ENCODE measurements at regions not wholly inside any gene's neighbourhood (a gene's known extent, or its start where the extent isn't known, plus 50 kb on each side); places are given as distances from the start of the nearest gene placed in this dataset.
"Not testable (repeated sequence)": the region's sequence is repeated elsewhere in the genome, so short reads cannot be mapped to it uniquely, and the experiment has no call there.

GRCh38 chr2:238703436-238703835, 144.4 kb upstream of the TWIST2 start:
- DNase-seq: no peak

GRCh38 chr2:238704471-238705225, 143.2 kb upstream of the TWIST2 start:
- DNase-seq: no peak

DNA sequence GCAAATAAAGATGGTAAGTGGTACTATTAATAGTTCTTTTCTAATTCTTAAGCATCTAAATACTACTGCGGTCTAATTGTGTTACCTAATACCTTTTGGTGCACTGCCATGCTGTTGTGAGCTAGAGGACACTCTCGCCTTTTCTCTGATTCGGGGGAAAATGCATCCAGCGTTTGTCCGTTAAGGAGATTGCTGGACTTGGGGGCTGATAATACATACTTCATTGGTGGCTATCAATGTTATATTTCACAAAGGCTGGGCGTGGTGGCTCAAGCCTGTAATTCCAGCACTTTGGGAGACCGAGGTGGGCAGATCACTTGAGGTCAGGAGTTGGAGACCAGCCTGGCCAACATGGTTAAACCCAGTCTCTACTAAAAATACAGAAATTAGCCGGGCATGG, 141.7 kb upstream of the TWIST2 start:
- DNase-seq: no peak

DNA sequence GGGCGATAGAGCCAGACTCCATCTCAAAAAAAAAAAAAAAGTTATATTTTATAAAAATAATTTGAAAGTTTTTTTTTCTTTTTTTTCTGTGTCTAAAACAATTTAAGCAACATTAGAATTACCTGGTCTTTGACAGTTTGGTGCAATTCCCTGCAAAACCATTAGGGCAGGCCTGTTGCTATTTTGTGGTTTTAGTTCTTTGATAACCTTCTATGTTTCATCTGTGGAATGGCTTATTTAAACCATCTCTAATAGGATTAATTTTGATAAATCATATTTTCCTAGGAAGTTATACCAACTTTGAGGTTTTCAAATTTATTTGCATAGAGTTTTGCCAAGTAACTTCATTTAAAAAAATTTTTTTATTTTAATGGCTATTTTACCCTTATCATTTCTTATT, 141.2 kb upstream of the TWIST2 start:
- no peak for DNase-seq

DNA sequence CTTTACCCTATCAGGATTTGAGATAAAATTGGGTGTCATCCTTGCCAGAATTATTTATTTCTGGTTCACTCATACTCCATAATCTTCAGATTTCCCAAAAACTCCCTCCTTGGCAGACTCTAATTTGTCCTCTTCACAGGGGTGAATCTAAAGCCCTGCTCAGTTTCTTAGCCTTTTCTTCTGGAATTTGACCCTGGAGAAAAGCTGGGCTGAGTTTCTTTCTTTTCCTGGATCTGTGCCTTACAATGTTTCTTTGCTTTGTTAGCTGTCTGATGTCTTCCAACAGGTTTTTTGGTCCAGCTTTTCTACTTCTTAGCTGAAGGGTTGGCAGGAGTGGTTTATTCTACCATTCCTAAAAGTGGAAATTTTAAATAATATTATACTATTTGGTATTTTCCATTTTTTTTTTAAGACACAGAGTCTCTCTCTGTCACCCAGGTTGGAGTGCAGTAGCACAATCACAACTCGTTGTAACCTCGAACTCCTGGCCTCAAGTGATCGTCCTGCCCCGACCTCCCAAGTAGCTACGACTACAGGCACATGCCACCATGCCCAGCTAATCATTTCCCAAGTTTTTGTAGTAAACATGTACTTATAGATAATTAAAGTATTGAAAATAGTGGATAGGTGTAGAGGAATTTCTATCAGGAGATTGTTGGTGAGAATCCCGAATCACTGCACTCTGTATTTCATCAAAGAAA, 138.4 kb upstream of the TWIST2 start:
- no peak for DNase-seq

- no peak for DNase-seq
These were observed 137.7 kb upstream of the TWIST2 start for GRCh38 chr2:238710032-238710735.

- DNase-seq: no peak
These were observed 137.1 kb upstream of the TWIST2 start for GRCh38 chr2:238710787-238711186.

DNA sequence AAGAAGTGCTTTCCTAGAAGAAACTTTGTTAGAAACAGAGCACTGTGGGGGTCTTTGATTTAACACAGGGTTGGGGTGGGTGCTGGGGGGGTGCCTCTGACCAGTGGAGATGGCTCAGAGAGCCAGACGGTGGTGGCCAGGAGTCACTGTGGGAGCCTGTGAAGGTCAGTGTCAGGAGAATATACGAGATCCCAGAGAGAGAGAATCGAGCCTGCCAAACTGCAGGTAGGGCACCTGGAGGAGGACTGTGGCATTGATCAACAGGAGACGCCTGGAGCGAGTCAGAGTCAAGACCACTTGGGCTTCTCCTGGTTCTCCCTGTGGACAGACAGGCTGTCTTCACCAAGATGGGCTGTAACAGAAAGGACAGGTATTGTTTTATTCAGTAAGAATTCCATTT, 136.5 kb upstream of the TWIST2 start:
- no peak for DNase-seq

GRCh38 chr2:238712011-238712410, 135.9 kb upstream of the TWIST2 start:
- no peak for DNase-seq

DNA sequence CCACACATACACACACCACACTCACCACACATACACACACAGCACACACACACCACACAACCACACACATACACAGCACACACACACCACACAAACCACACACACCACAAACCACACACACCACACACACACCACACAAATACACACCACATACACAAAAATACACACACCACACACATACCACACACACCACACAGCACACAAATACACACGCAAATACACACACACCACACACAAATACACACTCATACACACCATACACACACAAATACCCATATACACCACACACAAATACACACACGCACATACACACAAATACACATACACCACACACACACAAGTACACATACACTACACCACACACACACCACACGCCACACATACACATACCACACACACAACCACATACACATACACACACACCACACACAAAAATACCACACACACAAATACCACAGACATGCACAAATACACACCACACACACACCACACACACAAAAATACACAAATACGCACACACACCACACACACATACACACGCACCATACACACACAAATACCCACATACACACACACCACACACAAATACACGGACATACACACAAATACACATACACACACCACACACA, 134.6 kb upstream of the TWIST2 start:
- no peak for DNase-seq

DNA sequence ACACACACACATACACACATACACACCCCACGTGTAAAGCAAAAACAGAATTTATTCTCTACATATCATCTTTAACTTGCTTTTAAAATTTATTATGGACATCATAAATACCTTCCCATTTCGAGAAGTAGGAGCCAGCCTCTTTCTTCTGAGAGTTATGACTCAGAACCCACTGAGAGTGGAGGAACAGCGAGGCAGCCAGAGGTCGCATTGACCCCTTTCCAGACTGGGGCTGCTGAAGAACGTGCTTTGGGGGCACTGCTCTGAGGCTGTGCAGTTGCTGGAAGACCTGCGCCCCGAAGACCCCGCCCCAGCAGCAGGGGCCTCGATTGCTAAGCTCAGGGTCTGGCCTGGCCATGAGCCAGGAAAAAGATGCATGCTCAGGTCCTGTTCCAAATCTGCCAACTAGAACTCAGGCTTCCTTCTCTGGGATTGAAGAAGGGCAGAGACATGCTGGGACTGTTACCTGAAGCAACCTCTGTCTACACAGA, 133.8 kb upstream of the TWIST2 start:
- DNase-seq: no peak

GRCh38 chr2:238716171-238716570, 131.7 kb upstream of the TWIST2 start:
- DNase-seq: no peak

DNA sequence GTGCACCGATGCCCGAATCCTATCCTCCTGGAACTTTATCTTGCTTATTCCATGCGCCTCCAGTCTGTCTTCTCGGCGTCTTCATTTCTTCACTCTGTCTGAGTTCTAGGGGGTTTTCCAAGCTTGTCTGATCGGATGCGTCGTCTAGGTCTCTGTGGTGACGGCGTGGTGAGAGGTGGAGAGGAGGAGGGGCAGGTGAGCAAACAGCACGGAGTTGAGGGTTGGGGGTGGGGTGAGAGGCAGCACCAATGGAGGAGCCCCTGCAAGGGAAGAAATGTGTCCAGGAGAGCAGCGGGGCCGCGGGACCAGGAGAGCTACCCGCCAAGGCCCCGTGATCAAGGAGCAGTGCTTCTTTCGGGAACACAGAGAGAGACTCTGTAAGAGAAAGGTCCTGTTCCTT, 131.3 kb upstream of the TWIST2 start:
- DNase-seq: no peak

DNA sequence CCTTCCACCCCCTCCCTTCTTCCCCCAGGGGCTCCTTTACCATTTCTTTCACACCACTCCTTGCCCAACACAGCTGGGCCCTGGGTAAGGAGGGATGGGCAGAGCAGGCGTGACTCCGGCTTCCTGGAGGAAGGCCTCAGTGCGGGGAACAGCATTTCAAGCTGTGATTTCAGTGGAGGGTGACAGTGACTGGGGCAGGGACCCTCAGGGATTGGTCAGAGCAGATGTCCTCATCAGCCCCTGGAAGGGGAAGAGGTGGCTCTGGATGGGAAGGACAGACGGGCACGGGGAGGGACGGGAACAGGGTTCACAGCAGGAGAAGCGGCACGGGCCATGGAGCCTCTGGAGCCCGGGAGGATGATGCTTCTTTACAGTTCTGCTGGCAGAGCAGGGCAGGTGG, 130.8 kb upstream of the TWIST2 start:
- no peak for DNase-seq

DNA sequence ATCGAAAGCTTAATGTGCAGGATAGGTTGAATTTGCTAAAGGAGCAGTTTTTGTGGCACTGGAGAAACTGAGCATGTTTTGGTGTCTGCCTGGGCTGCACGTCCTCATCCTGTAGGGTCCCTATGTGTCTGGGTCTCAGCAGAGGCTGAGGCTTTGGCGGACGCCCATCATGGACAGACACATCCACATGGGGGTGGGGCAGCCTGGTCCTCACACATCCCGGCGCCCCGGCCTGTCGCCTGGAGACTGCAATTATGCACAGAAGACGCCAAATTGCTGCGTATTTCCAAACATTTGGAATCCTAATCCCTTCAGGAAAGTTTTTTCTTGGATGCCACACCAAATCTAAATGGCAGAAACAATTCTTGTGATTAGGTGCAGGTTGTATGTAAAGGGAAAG, 128.2 kb upstream of the TWIST2 start:
- no peak for DNase-seq

DNA sequence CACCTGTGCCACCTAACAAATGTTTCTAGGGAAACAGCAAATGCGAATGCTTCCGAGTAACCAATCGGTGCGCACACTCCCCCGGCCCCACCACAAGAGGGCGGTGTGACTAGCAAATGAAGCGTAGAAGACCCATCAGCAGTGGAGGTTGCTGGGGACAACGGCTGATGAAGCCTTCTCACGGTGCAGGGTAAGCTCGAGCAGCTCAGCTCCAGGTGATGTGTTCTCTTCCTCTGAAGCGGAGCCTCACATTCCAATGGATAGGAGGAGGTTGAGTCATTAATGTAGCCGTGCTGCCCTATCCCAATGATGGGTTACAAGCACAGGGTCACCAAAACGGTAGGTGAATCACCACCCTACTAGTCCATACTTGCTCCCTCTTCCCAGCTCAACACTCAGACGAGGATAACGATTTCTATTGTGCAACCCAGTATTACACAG, 127.6 kb upstream of the TWIST2 start:
- DNase-seq: peak; percentile 18

- no peak for DNase-seq
These were observed 125.7 kb upstream of the TWIST2 start for GRCh38 chr2:238722181-238722580.

DNA sequence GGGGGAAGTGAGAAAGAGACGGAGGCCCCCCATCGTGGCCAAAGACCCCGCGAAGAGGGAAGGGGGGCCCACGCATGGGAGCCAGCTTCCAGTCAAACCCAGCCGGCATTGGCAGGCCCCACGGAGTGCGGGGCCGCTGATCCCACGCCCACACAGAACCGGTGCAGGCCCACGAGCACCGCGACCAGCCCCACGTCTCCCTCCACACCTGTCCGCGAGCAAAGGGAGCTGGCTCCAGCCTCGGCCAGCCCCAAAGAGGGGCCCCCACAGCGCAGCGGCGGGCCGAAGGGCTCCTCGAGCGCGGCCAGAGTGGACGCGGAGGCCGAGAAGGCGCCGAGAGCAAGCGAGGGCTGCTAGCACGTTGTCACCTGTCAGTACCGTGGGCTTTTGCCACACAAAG, 125.0 kb upstream of the TWIST2 start:
- no peak for DNase-seq

GRCh38 chr2:238723740-238724320, 124.1 kb upstream of the TWIST2 start:
- not testable (repeated sequence) for DNase-seq

GRCh38 chr2:238724728-238725127, 123.2 kb upstream of the TWIST2 start:
- no peak for DNase-seq

DNA sequence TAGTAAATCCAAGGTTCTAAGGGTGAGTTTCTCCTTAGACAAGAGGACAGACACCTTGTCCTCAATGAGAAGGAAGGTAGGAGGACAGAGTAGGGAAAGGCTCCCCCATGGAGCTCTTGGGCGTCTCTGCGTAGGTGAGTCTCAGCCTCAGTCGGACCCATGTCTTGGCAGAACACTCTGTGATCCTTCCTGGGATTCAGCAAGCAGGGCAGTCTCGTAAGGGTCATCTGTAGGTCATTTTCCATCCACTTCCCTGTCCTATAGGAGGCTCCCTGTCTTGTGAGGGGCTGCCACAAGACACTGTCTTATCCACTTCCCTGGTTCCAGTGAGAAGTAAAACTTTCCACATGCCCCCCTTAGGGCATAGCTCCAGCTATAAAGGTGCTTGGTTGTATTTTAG, 122.6 kb upstream of the TWIST2 start:
- DNase-seq: no peak

GRCh38 chr2:238726670-238727584, 121.0 kb upstream of the TWIST2 start:
- no peak for DNase-seq
